ENCODE measurements at regions not wholly inside any gene's neighbourhood (a gene's known extent, or its start where the extent isn't known, plus 50 kb on each side); places are given as distances from the start of the nearest gene placed in this dataset.

DNA sequence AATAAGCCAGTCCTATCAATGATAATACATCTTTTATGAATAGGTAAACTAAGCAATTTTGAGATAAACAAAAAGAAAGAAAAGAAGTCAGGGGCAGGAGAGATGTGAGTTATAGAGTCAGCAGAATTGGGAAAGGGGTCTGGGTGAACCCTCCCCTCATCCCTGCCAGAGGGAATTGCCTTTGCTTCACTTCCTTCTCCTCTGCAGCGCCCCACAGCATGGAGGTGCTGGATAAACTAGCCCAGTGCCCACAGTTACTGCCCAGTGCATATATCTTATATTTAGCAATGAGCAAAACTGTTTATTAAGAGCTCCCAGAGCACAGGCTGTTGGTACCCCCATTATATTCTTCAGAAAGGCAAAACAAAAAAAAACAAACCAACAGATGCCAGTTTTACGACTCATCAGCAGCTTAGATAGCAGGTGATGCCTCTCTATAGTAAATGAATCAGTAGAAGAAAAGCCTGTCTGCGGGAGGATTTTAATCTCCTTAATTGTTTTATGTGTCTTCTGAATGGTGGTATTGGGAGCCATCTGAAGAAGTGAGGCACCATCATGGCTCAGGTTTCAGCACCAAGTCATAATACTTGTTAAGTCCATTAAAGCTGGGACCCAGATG, 419.2 kb downstream of the EPM2A start:
- Mint-ChIP-seq H3K36me3 (ENCODE audit: insufficient read depth in 1 of 3, low read depth in 3 of 3) (peaks cover 0 to 13% (median 7%) of the 10 kb centered on the region in 3 experiments; a peak in 5 of 7 replicates), H3K4me1 (peaks cover 14% of the 10 kb centered on the region in 2 experiments), H3K4me3 (no peak overlapping the region), H3K27ac (peak overlapping the region in 1 of 3 experiments; percentile 45; a peak in 1 of 7 replicates), H3K9me3 (peaks cover 0 to 12% of the 10 kb centered on the region in 2 experiments; a peak in 3 of 5 replicates), H3K27me3 (ENCODE audit: low read depth) (no peaks in the 10 kb centered on the region)
- no peaks in the 10 kb centered on the region for H3K23me2 ChIP-seq (ENCODE audit: insufficient read length, low read depth, low read length, poor library complexity, severe bottlenecking)
- H2AK5ac ChIP-seq (ENCODE audit: insufficient read length, low read length), result no peak overlapping the region
- H4K5ac ChIP-seq (ENCODE audit: insufficient read length, low read depth, low read length), result no peak overlapping the region
- H3K27ac ChIP-seq (ENCODE audit: insufficient read length, low read depth, low read length), result no peak overlapping the region
- no CpG with 5 or more reads among the region's 3 CpGs for WGBS (ENCODE audit: extremely low coverage, insufficient read length, low lambda C conversion rate)
- H4K8ac ChIP-seq (replicated peaks; ENCODE audit: insufficient read length, low read depth, low read length), result no peak overlapping the region
- no peak overlapping the region for H2BK12ac ChIP-seq (ENCODE audit: insufficient read length, low read depth, low read length)
- no peak overlapping the region for H2BK120ac ChIP-seq (ENCODE audit: low read depth, low read length, poor library complexity, severe bottlenecking)
- no peak overlapping the region for H2BK15ac ChIP-seq (ENCODE audit: low read depth, low read length)
- no peak overlapping the region for H2BK20ac ChIP-seq (ENCODE audit: low read depth, low read length, poor library complexity, severe bottlenecking)
- H3K9ac ChIP-seq (ENCODE audit: extremely low read depth, insufficient read length, low read length), result no peak overlapping the region
- TF ChIP-seq, protein P1, sequence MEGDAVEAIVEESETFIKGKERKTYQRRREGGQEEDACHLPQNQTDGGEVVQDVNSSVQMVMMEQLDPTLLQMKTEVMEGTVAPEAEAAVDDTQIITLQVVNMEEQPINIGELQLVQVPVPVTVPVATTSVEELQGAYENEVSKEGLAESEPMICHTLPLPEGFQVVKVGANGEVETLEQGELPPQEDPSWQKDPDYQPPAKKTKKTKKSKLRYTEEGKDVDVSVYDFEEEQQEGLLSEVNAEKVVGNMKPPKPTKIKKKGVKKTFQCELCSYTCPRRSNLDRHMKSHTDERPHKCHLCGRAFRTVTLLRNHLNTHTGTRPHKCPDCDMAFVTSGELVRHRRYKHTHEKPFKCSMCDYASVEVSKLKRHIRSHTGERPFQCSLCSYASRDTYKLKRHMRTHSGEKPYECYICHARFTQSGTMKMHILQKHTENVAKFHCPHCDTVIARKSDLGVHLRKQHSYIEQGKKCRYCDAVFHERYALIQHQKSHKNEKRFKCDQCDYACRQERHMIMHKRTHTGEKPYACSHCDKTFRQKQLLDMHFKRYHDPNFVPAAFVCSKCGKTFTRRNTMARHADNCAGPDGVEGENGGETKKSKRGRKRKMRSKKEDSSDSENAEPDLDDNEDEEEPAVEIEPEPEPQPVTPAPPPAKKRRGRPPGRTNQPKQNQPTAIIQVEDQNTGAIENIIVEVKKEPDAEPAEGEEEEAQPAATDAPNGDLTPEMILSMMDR (conservative IDR thresholded peaks at IDR 0.05), result no peak
- H3K23ac ChIP-seq (ENCODE audit: insufficient read length, low read depth, low read length), result no peak overlapping the region
- H3K9me3 ChIP-seq (ENCODE audit: control insufficient read depth, low read depth, low read length), result no peaks in the 10 kb centered on the region
- no peaks in the 10 kb centered on the region for H4K20me1 ChIP-seq (ENCODE audit: control insufficient read depth, insufficient read depth, insufficient read length)
- H2BK5ac ChIP-seq (ENCODE audit: insufficient read length, low read length), result no peak overlapping the region
- no peaks in the 10 kb centered on the region for H3K79me2 ChIP-seq (ENCODE audit: insufficient read depth, low read length)
- no peak overlapping the region for H3K14ac ChIP-seq (ENCODE audit: insufficient read depth, low read length)
- no peak for DNase-seq
- H3K27me3 ChIP-seq (ENCODE audit: insufficient read depth, low read length), result no peaks in the 10 kb centered on the region
- no peak overlapping the region for H3T11ph ChIP-seq (ENCODE audit: low read length)
- H3K56ac ChIP-seq (ENCODE audit: insufficient read length, low read depth, low read length), result no peak overlapping the region
- no peaks in the 10 kb centered on the region for H3K79me1 ChIP-seq (ENCODE audit: insufficient read depth, low read depth, low read length, poor library complexity, severe bottlenecking)
- H2AFZ ChIP-seq (ENCODE audit: low read length), result no peak overlapping the region
- H3K4me1 ChIP-seq (ENCODE audit: insufficient read depth, low read length), result no peaks in the 10 kb centered on the region
- H3K18ac ChIP-seq (ENCODE audit: insufficient read length, low read depth, low read length), result no peak overlapping the region
- no peak overlapping the region for H3K4me2 ChIP-seq (ENCODE audit: insufficient read depth, insufficient read length, low read length)
- no peak overlapping the region for H4K91ac ChIP-seq (ENCODE audit: insufficient read length, low read depth, low read length)
- no peak overlapping the region for H3K4ac ChIP-seq (ENCODE audit: low read depth, low read length)

All from H9 (cell line).